Skin epidermis (tissue), 12 donors: ENCODE measurements at regions not wholly inside any gene's neighbourhood (a gene's known extent, or its start where the extent isn't known, plus 50 kb on each side); places are given as distances from the start of the nearest gene placed in this dataset.

Experiments
- H3K27ac ChIP-seq, 21 experiments: fragments of 200-600 bp; sonication (generic) in 11 of 21; one replicate each; pipeline ENCODE4 v1.5.0; 2020; ENCODE audit warnings: mild to moderate bottlenecking in 3 of 21, inconsistent platforms in 2 of 21, moderate library complexity in 2 of 21
- H3K4me3 ChIP-seq, 7 experiments: fragments of 200-600 bp; sonication (generic) in 2 of 7; one replicate each; pipeline ENCODE4 v1.5.0; 2020; ENCODE audit warnings: inconsistent platforms in 2 of 7, mild to moderate bottlenecking in 2 of 7, moderate library complexity in 1 of 7

- Histone ChIP-seq H3K4me3 (no peak overlapping the region), H3K27ac (no peak overlapping the region)
Measured at GRCh38 chr3:164612751-164613150, 465.5 kb downstream of the SI start.

GRCh38 chr3:164608554-164609276, 469.6 kb downstream of the SI start:
- Histone ChIP-seq H3K27ac (no peak overlapping the region), H3K4me3 (no peak overlapping the region)

GRCh38 chr3:164604687-164605086, 473.6 kb downstream of the SI start:
- Histone ChIP-seq H3K4me3 (no peak overlapping the region), H3K27ac (no peak overlapping the region)

GRCh38 chr3:164577667-164578210, 500.6 kb downstream of the SI start:
- Histone ChIP-seq H3K27ac (no peak overlapping the region), H3K4me3 (no peak overlapping the region)

- Histone ChIP-seq H3K27ac (no peak overlapping the region), H3K4me3 (no peak overlapping the region)
Measured at GRCh38 chr3:164572436-164572835, 505.9 kb downstream of the SI start.

GRCh38 chr3:164550857-164551256, 527.4 kb downstream of the SI start:
- no peak overlapping the region for H3K27ac ChIP-seq
- H3K4me3 ChIP-seq = no peak overlapping the region

- Histone ChIP-seq H3K4me3 (no peak overlapping the region), H3K27ac (no peak overlapping the region)
Measured at GRCh38 chr3:164539215-164539614, 539.1 kb downstream of the SI start.

- Histone ChIP-seq H3K27ac (no peak overlapping the region), H3K4me3 (no peak overlapping the region)
Measured at GRCh38 chr3:164537485-164537884, 540.8 kb downstream of the SI start.

- H3K27ac ChIP-seq = no peak overlapping the region
- no peak overlapping the region for H3K4me3 ChIP-seq
Measured at GRCh38 chr3:164533275-164533674, 545.0 kb downstream of the SI start.

- Histone ChIP-seq H3K4me3 (no peak overlapping the region), H3K27ac (no peak overlapping the region)
Measured at GRCh38 chr3:164526250-164526649, 552.0 kb downstream of the SI start.

- Histone ChIP-seq H3K4me3 (no peak overlapping the region), H3K27ac (no peak overlapping the region)
Measured at GRCh38 chr3:164524201-164524600, 554.1 kb downstream of the SI start.

GRCh38 chr3:164522073-164522763, 556.1 kb downstream of the SI start:
- Histone ChIP-seq H3K27ac (no peak overlapping the region), H3K4me3 (no peak overlapping the region)

- Histone ChIP-seq H3K27ac (no peak overlapping the region), H3K4me3 (no peak overlapping the region)
Measured at GRCh38 chr3:164521644-164522043, 556.7 kb downstream of the SI start.

- Histone ChIP-seq H3K27ac (no peak overlapping the region), H3K4me3 (no peak overlapping the region)
Measured at GRCh38 chr3:164521139-164521538, 557.2 kb downstream of the SI start.

- H3K27ac ChIP-seq = no peak overlapping the region
Measured at GRCh38 chr3:164515256-164515655, 563.0 kb downstream of the SI start.

GRCh38 chr3:164514576-164514975, 563.7 kb downstream of the SI start:
- H3K4me3 ChIP-seq = no peak overlapping the region
- no peak overlapping the region for H3K27ac ChIP-seq

More at GRCh38 chr3:164515256-164515655, 563.0 kb downstream of the SI start:
- H3K4me3 ChIP-seq = no peak overlapping the region

- Histone ChIP-seq H3K4me3 (no peak overlapping the region), H3K27ac (no peak overlapping the region)
Measured at GRCh38 chr3:164507886-164508285, 570.4 kb downstream of the SI start.

- H3K27ac ChIP-seq = no peak overlapping the region
- no peak overlapping the region for H3K4me3 ChIP-seq
Measured at GRCh38 chr3:164498917-164499316, 579.4 kb downstream of the SI start.

- H3K27ac ChIP-seq = no peak overlapping the region
- H3K4me3 ChIP-seq = no peak overlapping the region
Measured at GRCh38 chr3:164488893-164489292, 589.4 kb downstream of the SI start.

- H3K27ac ChIP-seq = no peak overlapping the region
- no peak overlapping the region for H3K4me3 ChIP-seq
Measured at GRCh38 chr3:164486150-164486549, 592.1 kb downstream of the SI start.

GRCh38 chr3:164479978-164480377, 598.3 kb downstream of the SI start:
- H3K27ac ChIP-seq = no peak overlapping the region
- H3K4me3 ChIP-seq = no peak overlapping the region
